Neural progenitor cell (in vitro differentiated cells): ENCODE measurements at regions not wholly inside any gene's neighbourhood (a gene's known extent, or its start where the extent isn't known, plus 50 kb on each side); places are given as distances from the start of the nearest gene placed in this dataset.

ENCODE experiments used
- DNase-seq: peaks from one replicate; pipeline ENCODE4 v3.0.0-alpha.2; 2016; ENCODE audit warnings: low spot score
- H2AFZ ChIP-seq: fragments of 200-600 bp; sonication (generic); replicated peaks from 2 replicates; pipeline ENCODE4 v1.6.1; 2016; ENCODE audit warnings: antibody characterized with exemption
- H3F3A ChIP-seq: fragments of 200-600 bp; sonication (generic); 2 replicates; pipeline ENCODE4 v1.6.1; 2016; ENCODE audit warnings: antibody characterized with exemption, low read depth
- H3K27ac ChIP-seq: fragments of 200-600 bp; sonication (generic); 2 replicates; pipeline ENCODE4 v1.5.1; 2016; ENCODE audit warnings: mild to moderate bottlenecking
- H3K27me3 ChIP-seq: fragments of 200-600 bp; sonication (generic); 2 replicates; pipeline ENCODE4 v1.6.1; 2016; ENCODE audit warnings: mild to moderate bottlenecking, moderate library complexity
- H3K36me3 ChIP-seq: fragments of 200-600 bp; sonication (generic); 2 replicates; pipeline ENCODE4 v1.5.1; 2016
- H3K4me1 ChIP-seq: fragments of 200-600 bp; sonication (generic); 2 replicates; pipeline ENCODE4 v1.6.1; 2016; ENCODE audit warnings: mixed run types
- H3K4me2 ChIP-seq: fragments of 200-600 bp; sonication (generic); 2 replicates; pipeline ENCODE4 v1.6.1; 2016
- H3K4me3 ChIP-seq: fragments of 200-600 bp; sonication (generic); 2 replicates; pipeline ENCODE4 v1.5.1; 2016
- H3K79me2 ChIP-seq: fragments of 200-600 bp; sonication (generic); 2 replicates; pipeline ENCODE4 v1.6.1; 2016; ENCODE audit warnings: low read depth
- H3K9ac ChIP-seq: fragments of 200-600 bp; sonication (generic); 2 replicates; pipeline ENCODE4 v1.6.1; 2016
- H3K9me3 ChIP-seq: fragments of 200-600 bp; sonication (generic); 2 replicates; pipeline ENCODE4 v1.5.1; 2016; ENCODE audit warnings: low read depth
- H4K20me1 ChIP-seq: fragments of 200-600 bp; sonication (generic); 2 replicates; pipeline ENCODE4 v1.6.1; 2016; ENCODE audit warnings: low read depth
- H3K27ac Mint-ChIP-seq: 3 replicates; pipeline ENCODE4 v1.8.0; 2021; ENCODE audit warnings: mixed read lengths
- H3K27me3 Mint-ChIP-seq: 2 replicates; pipeline ENCODE4 v1.8.0; 2022; ENCODE audit warnings: low read depth, mild to moderate bottlenecking, inconsistent platforms, moderate library complexity, mixed read lengths; ENCODE audit not compliant: insufficient read depth
- H3K36me3 Mint-ChIP-seq: 3 replicates; pipeline ENCODE4 v1.8.0; 2021; ENCODE audit warnings: mixed read lengths
- H3K4me1 Mint-ChIP-seq: 3 replicates; pipeline ENCODE4 v1.8.0; 2021; ENCODE audit warnings: mixed read lengths
- H3K4me3 Mint-ChIP-seq: 3 replicates; pipeline ENCODE4 v1.8.0; 2021; ENCODE audit warnings: mild to moderate bottlenecking, moderate library complexity, mixed read lengths
- H3K9me3 Mint-ChIP-seq: 3 replicates; pipeline ENCODE4 v1.8.0; 2020; ENCODE audit warnings: mixed read lengths
- CTCF ChIP-seq: fragments of 200-600 bp; sonication (generic); IDR thresholded peaks from 2 replicates; pipeline ENCODE4 v1.5.1; 2017; ENCODE audit warnings: antibody characterized with exemption, mild to moderate bottlenecking
- EZH2 ChIP-seq: fragments of 200-600 bp; sonication (generic); IDR thresholded peaks from 2 replicates; pipeline ENCODE4 v1.6.1; 2017; ENCODE audit warnings: antibody characterized with exemption, mild to moderate bottlenecking, moderate library complexity
- EZH2phosphoT487 ChIP-seq: fragments of 200-600 bp; sonication (generic); IDR thresholded peaks from 2 replicates; pipeline ENCODE4 v1.6.1; 2017; ENCODE audit warnings: antibody characterized with exemption

GRCh38 chr20:40435146-40435895 is 253.7 kb downstream of the MAFB start:
- H3K27me3 Mint-ChIP-seq = no peaks in the 10 kb centered on the region
- H3K4me2 ChIP-seq = no peak overlapping the region
- H3F3A ChIP-seq = no peaks in the 10 kb centered on the region
- H3K4me1 ChIP-seq = no peaks in the 10 kb centered on the region
- no peak overlapping the region for H3K27ac ChIP-seq
- DNase-seq = no peak
- H3K27me3 ChIP-seq = no peaks in the 10 kb centered on the region
- H2AFZ ChIP-seq = no peak overlapping the region
- no peak overlapping the region for H3K4me3 Mint-ChIP-seq
- H4K20me1 ChIP-seq = no peaks in the 10 kb centered on the region
- H3K9me3 ChIP-seq = no peaks in the 10 kb centered on the region
- H3K4me1 Mint-ChIP-seq = no peaks in the 10 kb centered on the region
- H3K36me3 Mint-ChIP-seq = no peaks in the 10 kb centered on the region
- H3K4me3 ChIP-seq = no peak overlapping the region
- H3K9ac ChIP-seq = no peak overlapping the region
- no peak for TF ChIP-seq EZH2phosphoT487
- no peaks in the 10 kb centered on the region for H3K36me3 ChIP-seq
- no peak overlapping the region for H3K27ac Mint-ChIP-seq
- H3K9me3 Mint-ChIP-seq = no peaks in the 10 kb centered on the region
- H3K79me2 ChIP-seq = no peaks in the 10 kb centered on the region

GRCh38 chr20:40434122-40434521 is 254.9 kb downstream of the MAFB start:
- Mint-ChIP-seq H3K9me3 (no peaks in the 10 kb centered on the region), H3K4me3 (no peak overlapping the region), H3K36me3 (no peaks in the 10 kb centered on the region), H3K27me3 (no peaks in the 10 kb centered on the region), H3K27ac (no peak overlapping the region), H3K4me1 (no peaks in the 10 kb centered on the region)
- Histone ChIP-seq H3K27ac (no peak overlapping the region), H3K36me3 (no peaks in the 10 kb centered on the region), H3K4me2 (no peak overlapping the region), H3F3A (no peaks in the 10 kb centered on the region), H3K9me3 (no peaks in the 10 kb centered on the region), H3K9ac (no peak overlapping the region), H3K27me3 (no peaks in the 10 kb centered on the region), H3K4me1 (no peaks in the 10 kb centered on the region), H3K79me2 (no peaks in the 10 kb centered on the region), H4K20me1 (no peaks in the 10 kb centered on the region), H3K4me3 (no peak overlapping the region), H2AFZ (no peak overlapping the region)
- DNase-seq = no peak
- TF ChIP-seq EZH2 (no peak), CTCF (no peak), EZH2phosphoT487 (no peak)

- no peak overlapping the region for H2AFZ ChIP-seq
- no peaks in the 10 kb centered on the region for H3K9me3 ChIP-seq
- H3K36me3 Mint-ChIP-seq = no peaks in the 10 kb centered on the region
- H3K79me2 ChIP-seq = no peaks in the 10 kb centered on the region
- H3K4me1 ChIP-seq = no peaks in the 10 kb centered on the region
- peaks cover 2% of the 10 kb centered on the region for H3K9me3 Mint-ChIP-seq
- no peaks in the 10 kb centered on the region for H3F3A ChIP-seq
- no peak for DNase-seq
- no peaks in the 10 kb centered on the region for H3K36me3 ChIP-seq
- H3K27me3 ChIP-seq = no peaks in the 10 kb centered on the region
- no peak overlapping the region for H3K4me3 Mint-ChIP-seq
- no peak overlapping the region for H3K27ac ChIP-seq
- H3K4me3 ChIP-seq = no peak overlapping the region
- H4K20me1 ChIP-seq = no peaks in the 10 kb centered on the region
- H3K9ac ChIP-seq = no peak overlapping the region
- peaks cover 4% of the 10 kb centered on the region for H3K27me3 Mint-ChIP-seq
- TF ChIP-seq EZH2phosphoT487 = no peak
- TF ChIP-seq EZH2 = no peak
- no peak for TF ChIP-seq CTCF
- H3K4me1 Mint-ChIP-seq = no peaks in the 10 kb centered on the region
- H3K27ac Mint-ChIP-seq = no peak overlapping the region
- H3K4me2 ChIP-seq = no peak overlapping the region
These were observed 255.6 kb downstream of the MAFB start for GRCh38 chr20:40433341-40433861.

GRCh38 chr20:40431611-40432010 is 257.4 kb downstream of the MAFB start:
- no peaks in the 10 kb centered on the region for H3K36me3 Mint-ChIP-seq
- no peak overlapping the region for H3K9ac ChIP-seq
- no peak overlapping the region for H3K4me3 Mint-ChIP-seq
- no peak overlapping the region for H2AFZ ChIP-seq
- no peaks in the 10 kb centered on the region for H3K4me1 ChIP-seq
- TF ChIP-seq EZH2 (no peak), EZH2phosphoT487 (no peak), CTCF (no peak)
- no peak overlapping the region for H3K27ac ChIP-seq
- H3K27me3 Mint-ChIP-seq = peaks cover 4% of the 10 kb centered on the region
- H3K9me3 Mint-ChIP-seq = peaks cover 2% of the 10 kb centered on the region
- no peaks in the 10 kb centered on the region for H3K27me3 ChIP-seq
- no peak for DNase-seq
- no peaks in the 10 kb centered on the region for H4K20me1 ChIP-seq
- H3K4me2 ChIP-seq = no peak overlapping the region
- no peaks in the 10 kb centered on the region for H3F3A ChIP-seq
- no peak overlapping the region for H3K4me3 ChIP-seq
- no peaks in the 10 kb centered on the region for H3K4me1 Mint-ChIP-seq
- H3K27ac Mint-ChIP-seq = no peak overlapping the region
- no peaks in the 10 kb centered on the region for H3K79me2 ChIP-seq
- H3K9me3 ChIP-seq = no peaks in the 10 kb centered on the region
- H3K36me3 ChIP-seq = no peaks in the 10 kb centered on the region
